Panc1 (cell line): ENCODE measurements at regions not wholly inside any gene's neighbourhood (a gene's known extent, or its start where the extent isn't known, plus 50 kb on each side); places are given as distances from the start of the nearest gene placed in this dataset.

Experiments used
- POLR2AphosphoS5 ChIP-seq: IDR thresholded peaks from 2 replicates; pipeline ENCODE4 v1.6.1; 2012; ENCODE audit warnings: mild to moderate bottlenecking, low read depth, low read length, moderate library complexity
- TF ChIP-seq, protein P1 (sequence below), 2 experiments: IDR thresholded peaks; 2 replicates each; pipeline ENCODE4 v1.6.1; 2011 to 2012; ENCODE audit warnings: low read depth in 2 of 2, control low read depth in 1 of 2, low read length in 1 of 2, mild to moderate bottlenecking in 1 of 2, moderate library complexity in 1 of 2; ENCODE audit not compliant: insufficient read depth in 1 of 2
- TF ChIP-seq, protein P2 (sequence below): fragments of 450-650 bp; IDR thresholded peaks from 2 replicates; pipeline ENCODE4 v1.5.1; 2017; ENCODE audit warnings: mild to moderate bottlenecking

DNA sequence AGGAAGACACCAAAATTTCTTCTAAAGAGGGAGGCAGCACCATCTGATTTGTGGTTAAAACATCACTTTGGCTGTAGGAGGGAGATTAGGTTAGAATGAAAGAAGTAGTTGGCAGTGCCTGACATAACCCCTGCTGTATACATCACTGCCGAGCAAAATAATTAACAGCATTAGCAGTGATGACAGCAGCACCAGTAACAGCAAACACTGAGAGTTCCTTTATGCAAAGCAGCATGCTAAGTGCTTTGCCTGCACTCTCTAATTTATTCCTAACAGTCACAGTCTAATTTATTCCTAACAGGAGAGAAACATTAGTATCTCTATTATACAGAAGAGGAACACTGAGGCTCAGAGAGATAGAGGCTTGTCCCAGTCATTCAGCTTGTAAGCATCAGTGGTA is 1469.7 kb downstream of the AACS start:
- TF ChIP-seq, protein P1, sequence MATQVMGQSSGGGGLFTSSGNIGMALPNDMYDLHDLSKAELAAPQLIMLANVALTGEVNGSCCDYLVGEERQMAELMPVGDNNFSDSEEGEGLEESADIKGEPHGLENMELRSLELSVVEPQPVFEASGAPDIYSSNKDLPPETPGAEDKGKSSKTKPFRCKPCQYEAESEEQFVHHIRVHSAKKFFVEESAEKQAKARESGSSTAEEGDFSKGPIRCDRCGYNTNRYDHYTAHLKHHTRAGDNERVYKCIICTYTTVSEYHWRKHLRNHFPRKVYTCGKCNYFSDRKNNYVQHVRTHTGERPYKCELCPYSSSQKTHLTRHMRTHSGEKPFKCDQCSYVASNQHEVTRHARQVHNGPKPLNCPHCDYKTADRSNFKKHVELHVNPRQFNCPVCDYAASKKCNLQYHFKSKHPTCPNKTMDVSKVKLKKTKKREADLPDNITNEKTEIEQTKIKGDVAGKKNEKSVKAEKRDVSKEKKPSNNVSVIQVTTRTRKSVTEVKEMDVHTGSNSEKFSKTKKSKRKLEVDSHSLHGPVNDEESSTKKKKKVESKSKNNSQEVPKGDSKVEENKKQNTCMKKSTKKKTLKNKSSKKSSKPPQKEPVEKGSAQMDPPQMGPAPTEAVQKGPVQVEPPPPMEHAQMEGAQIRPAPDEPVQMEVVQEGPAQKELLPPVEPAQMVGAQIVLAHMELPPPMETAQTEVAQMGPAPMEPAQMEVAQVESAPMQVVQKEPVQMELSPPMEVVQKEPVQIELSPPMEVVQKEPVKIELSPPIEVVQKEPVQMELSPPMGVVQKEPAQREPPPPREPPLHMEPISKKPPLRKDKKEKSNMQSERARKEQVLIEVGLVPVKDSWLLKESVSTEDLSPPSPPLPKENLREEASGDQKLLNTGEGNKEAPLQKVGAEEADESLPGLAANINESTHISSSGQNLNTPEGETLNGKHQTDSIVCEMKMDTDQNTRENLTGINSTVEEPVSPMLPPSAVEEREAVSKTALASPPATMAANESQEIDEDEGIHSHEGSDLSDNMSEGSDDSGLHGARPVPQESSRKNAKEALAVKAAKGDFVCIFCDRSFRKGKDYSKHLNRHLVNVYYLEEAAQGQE (IDR thresholded peaks at IDR 0.05; ENCODE audit: insufficient read depth in 1 of 2, low read depth in 2 of 2, low read length in 1 of 2): no peak
- TF ChIP-seq, protein P2, sequence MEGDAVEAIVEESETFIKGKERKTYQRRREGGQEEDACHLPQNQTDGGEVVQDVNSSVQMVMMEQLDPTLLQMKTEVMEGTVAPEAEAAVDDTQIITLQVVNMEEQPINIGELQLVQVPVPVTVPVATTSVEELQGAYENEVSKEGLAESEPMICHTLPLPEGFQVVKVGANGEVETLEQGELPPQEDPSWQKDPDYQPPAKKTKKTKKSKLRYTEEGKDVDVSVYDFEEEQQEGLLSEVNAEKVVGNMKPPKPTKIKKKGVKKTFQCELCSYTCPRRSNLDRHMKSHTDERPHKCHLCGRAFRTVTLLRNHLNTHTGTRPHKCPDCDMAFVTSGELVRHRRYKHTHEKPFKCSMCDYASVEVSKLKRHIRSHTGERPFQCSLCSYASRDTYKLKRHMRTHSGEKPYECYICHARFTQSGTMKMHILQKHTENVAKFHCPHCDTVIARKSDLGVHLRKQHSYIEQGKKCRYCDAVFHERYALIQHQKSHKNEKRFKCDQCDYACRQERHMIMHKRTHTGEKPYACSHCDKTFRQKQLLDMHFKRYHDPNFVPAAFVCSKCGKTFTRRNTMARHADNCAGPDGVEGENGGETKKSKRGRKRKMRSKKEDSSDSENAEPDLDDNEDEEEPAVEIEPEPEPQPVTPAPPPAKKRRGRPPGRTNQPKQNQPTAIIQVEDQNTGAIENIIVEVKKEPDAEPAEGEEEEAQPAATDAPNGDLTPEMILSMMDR: no peak; the same call in 1 of the 2 replicates
- no peak for TF ChIP-seq POLR2AphosphoS5
